ENCODE measurements at regions not wholly inside any gene's neighbourhood (a gene's known extent, or its start where the extent isn't known, plus 50 kb on each side); places are given as distances from the start of the nearest gene placed in this dataset.

GRCh38 chr12:29907461-29907860 lies 123.7 kb upstream of the TMTC1 start:
- peak; percentile 9 to 31 for DNase-seq (ENCODE audit: low read depth in 2 of 2)
- H3K4me3 ChIP-seq (replicated peaks in 1 of 2; ENCODE audit: low read depth in 2 of 2, low read length in 2 of 2), result no peak overlapping the region
- TF ChIP-seq CTCF (IDR thresholded peaks at IDR 0.05; ENCODE audit: low read depth, low read length), result no peak

- DNase-seq (ENCODE audit: low read depth in 2 of 2), result no peak
- no peak overlapping the region for H3K4me3 ChIP-seq (replicated peaks in 1 of 2; ENCODE audit: low read depth in 2 of 2, low read length in 2 of 2)
- no peak for TF ChIP-seq CTCF (IDR thresholded peaks at IDR 0.05; ENCODE audit: low read depth, low read length)
These were observed 118.3 kb upstream of the TMTC1 start for GRCh38 chr12:29902043-29902442.

GRCh38 chr12:29901585-29901984 lies 117.8 kb upstream of the TMTC1 start:
- no peak overlapping the region for H3K4me3 ChIP-seq (replicated peaks in 1 of 2; ENCODE audit: low read depth in 2 of 2, low read length in 2 of 2)
- peak in 1 of 2 donors; percentile 18 for DNase-seq (ENCODE audit: low read depth in 2 of 2)
- TF ChIP-seq CTCF (IDR thresholded peaks at IDR 0.05; ENCODE audit: low read depth, low read length), result peak; percentile 21

- TF ChIP-seq CTCF (IDR thresholded peaks at IDR 0.05; ENCODE audit: low read depth, low read length), result no peak
These were observed 115.6 kb upstream of the TMTC1 start for GRCh38 chr12:29899212-29899931.

GRCh38 chr12:29895966-29896365 lies 112.2 kb upstream of the TMTC1 start:
- no peak for TF ChIP-seq CTCF (IDR thresholded peaks at IDR 0.05; ENCODE audit: low read depth, low read length)
- no peak overlapping the region for H3K4me3 ChIP-seq (replicated peaks in 1 of 2; ENCODE audit: low read depth in 2 of 2, low read length in 2 of 2)
- DNase-seq (ENCODE audit: low read depth in 2 of 2), result no peak

More at GRCh38 chr12:29899212-29899931, 115.6 kb upstream of the TMTC1 start:
- H3K4me3 ChIP-seq (replicated peaks in 1 of 2; ENCODE audit: low read depth in 2 of 2, low read length in 2 of 2), result no peak overlapping the region
- no peak for DNase-seq (ENCODE audit: low read depth in 2 of 2)

GRCh38 chr12:29893002-29893401 lies 109.3 kb upstream of the TMTC1 start:
- DNase-seq (ENCODE audit: low read depth in 2 of 2), result no peak
- TF ChIP-seq CTCF (IDR thresholded peaks at IDR 0.05; ENCODE audit: low read depth, low read length), result no peak
- no peak overlapping the region for H3K4me3 ChIP-seq (replicated peaks in 1 of 2; ENCODE audit: low read depth in 2 of 2, low read length in 2 of 2)

- no peak overlapping the region for H3K4me3 ChIP-seq (replicated peaks in 1 of 2; ENCODE audit: low read depth in 2 of 2, low read length in 2 of 2)
- no peak for TF ChIP-seq CTCF (IDR thresholded peaks at IDR 0.05; ENCODE audit: low read depth, low read length)
- no peak for DNase-seq (ENCODE audit: low read depth in 2 of 2)
These were observed 108.0 kb upstream of the TMTC1 start for GRCh38 chr12:29891792-29892191.
